ENCODE measurements at regions not wholly inside any gene's neighbourhood (a gene's known extent, or its start where the extent isn't known, plus 50 kb on each side); places are given as distances from the start of the nearest gene placed in this dataset.
"Not testable (repeated sequence)": the region's sequence is repeated elsewhere in the genome, so short reads cannot be mapped to it uniquely, and the experiment has no call there.

DNA sequence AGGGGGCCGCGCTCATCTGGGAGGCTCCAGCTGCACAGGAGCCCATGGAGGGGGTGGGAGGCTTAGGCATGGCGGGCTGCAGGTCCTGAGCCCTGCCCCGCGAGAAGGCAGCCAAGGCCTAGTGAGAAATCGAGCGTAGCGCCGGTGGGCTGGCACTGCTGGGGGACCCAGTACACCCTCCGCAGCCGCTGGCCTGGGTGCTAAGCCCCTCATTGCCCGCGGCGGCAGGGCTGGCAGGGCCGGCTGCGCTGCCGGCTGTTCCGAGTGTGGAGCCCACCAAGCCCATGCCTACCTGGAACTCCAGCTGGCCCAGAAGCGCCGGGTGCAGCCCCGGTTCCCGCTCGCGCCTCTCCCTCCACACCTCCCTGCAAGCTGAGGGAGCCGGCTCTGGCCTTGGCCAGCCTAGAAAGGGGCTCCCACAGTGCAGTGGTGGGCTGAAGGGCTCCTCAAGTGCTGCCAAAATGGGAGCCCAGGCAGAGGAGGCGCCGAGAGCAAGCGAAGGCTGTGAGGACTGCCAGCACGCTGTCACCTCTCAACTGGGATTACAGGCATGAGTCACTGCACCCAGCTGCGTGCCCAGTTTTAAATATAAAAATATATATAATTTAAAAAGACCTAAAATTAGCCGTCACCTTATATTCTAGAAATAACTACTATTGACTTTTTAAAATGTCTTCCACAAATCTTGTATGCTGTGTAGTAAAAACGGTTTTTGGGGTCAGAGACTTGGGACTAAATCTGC lies 56.9 kb upstream of the GOT2 start:
- not testable (repeated sequence) for H3K4me3 ChIP-seq; H3K9me3 ChIP-seq (replicated peaks); H3K27me3 ChIP-seq (replicated peaks); H3K36me3 ChIP-seq; H3K27ac ChIP-seq; H3K4me1 ChIP-seq (replicated peaks); DNase-seq (ENCODE audit: low read depth in 1 of 2, low spot score in 2 of 2)

DNA sequence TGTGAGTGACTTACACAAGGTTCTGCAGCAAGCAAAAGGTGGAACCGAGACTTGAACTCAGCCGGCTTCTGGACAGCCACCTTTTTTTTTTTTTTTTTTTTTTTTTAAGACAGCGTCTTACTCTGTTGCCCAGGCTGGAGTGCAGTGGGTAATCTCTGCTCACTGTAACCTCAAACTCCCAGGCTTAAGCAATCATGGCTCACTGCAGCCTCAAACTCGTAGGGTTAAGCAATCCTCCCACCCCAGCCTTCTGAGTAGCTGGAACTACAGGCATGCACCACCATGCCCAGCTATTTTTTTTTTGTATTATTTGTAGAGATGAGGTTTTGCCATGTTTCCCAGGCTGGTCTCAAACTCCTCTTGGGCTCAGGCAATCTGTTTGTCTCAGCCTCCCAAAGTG lies 55.2 kb upstream of the GOT2 start:
- H3K27ac ChIP-seq: no peak overlapping the region
- H3K4me3 ChIP-seq: no peak overlapping the region
- no peaks in the 10 kb centered on the region for H3K9me3 ChIP-seq (replicated peaks)
- no peaks in the 10 kb centered on the region for H3K4me1 ChIP-seq (replicated peaks)
- DNase-seq (ENCODE audit: low read depth in 1 of 2, low spot score in 2 of 2): no peak
- H3K27me3 ChIP-seq (replicated peaks): no peaks in the 10 kb centered on the region
- H3K36me3 ChIP-seq: no peaks in the 10 kb centered on the region

All from SJSA1 (cell line).